Hepatocyte (in vitro differentiated cells): ENCODE measurements at regions not wholly inside any gene's neighbourhood (a gene's known extent, or its start where the extent isn't known, plus 50 kb on each side); places are given as distances from the start of the nearest gene placed in this dataset.

Experiments
- DNase-seq: peaks from one replicate; pipeline ENCODE4 v3.0.0-alpha.2; 2016; ENCODE audit warnings: low spot score
- H2AFZ ChIP-seq: fragments of 200-600 bp; sonication (generic); 2 replicates; pipeline ENCODE4 v1.6.0; 2016; ENCODE audit warnings: antibody characterized with exemption, mild to moderate bottlenecking
- H3K27ac ChIP-seq: fragments of 200-600 bp; sonication (generic); 2 replicates; pipeline ENCODE4 v1.5.1; 2016; ENCODE audit warnings: mild to moderate bottlenecking
- H3K27me3 ChIP-seq: fragments of 200-600 bp; sonication (generic); 2 replicates; pipeline ENCODE4 v1.6.1; 2016
- H3K36me3 ChIP-seq: fragments of 200-600 bp; sonication (generic); replicated peaks from 2 replicates; pipeline ENCODE4 v1.5.1; 2016; ENCODE audit warnings: low read depth; ENCODE audit not compliant: insufficient read depth
- H3K4me1 ChIP-seq: fragments of 200-600 bp; sonication (generic); 2 replicates; pipeline ENCODE4 v1.5.1; 2016; ENCODE audit warnings: mild to moderate bottlenecking, moderate library complexity; ENCODE audit not compliant: insufficient read depth
- H3K4me2 ChIP-seq: fragments of 200-600 bp; sonication (generic); 2 replicates; pipeline ENCODE4 v1.6.0; 2016
- H3K4me3 ChIP-seq: fragments of 200-600 bp; sonication (generic); 2 replicates; pipeline ENCODE4 v1.5.1; 2016; ENCODE audit warnings: mild to moderate bottlenecking
- H3K79me2 ChIP-seq: fragments of 200-600 bp; sonication (generic); 2 replicates; pipeline ENCODE4 v1.6.0; 2017; ENCODE audit warnings: mild to moderate bottlenecking
- H3K9me2 ChIP-seq: fragments of 200-600 bp; sonication (generic); replicated peaks from 2 replicates; pipeline ENCODE4 v1.6.0; 2017; ENCODE audit warnings: mild to moderate bottlenecking; ENCODE audit not compliant: insufficient read depth
- H3K9me3 ChIP-seq: fragments of 200-600 bp; sonication (generic); 2 replicates; pipeline ENCODE4 v1.5.1; 2016; ENCODE audit warnings: low read depth, mild to moderate bottlenecking
- H4K20me1 ChIP-seq: fragments of 200-600 bp; sonication (generic); 2 replicates; pipeline ENCODE4 v1.6.0; 2016; ENCODE audit warnings: mild to moderate bottlenecking; ENCODE audit not compliant: insufficient read depth, poor library complexity, severe bottlenecking
- CTCF ChIP-seq: fragments of 200-600 bp; sonication (generic); IDR thresholded peaks from 2 replicates; pipeline ENCODE4 v1.5.1; 2016; ENCODE audit warnings: antibody characterized with exemption, mild to moderate bottlenecking; ENCODE audit not compliant: poor library complexity
- EZH2 ChIP-seq: fragments of 200-600 bp; sonication (generic); IDR thresholded peaks from 2 replicates; pipeline ENCODE4 v1.6.1; 2016; ENCODE audit warnings: antibody characterized with exemption, mild to moderate bottlenecking, borderline replicate concordance
- EZH2phosphoT487 ChIP-seq: fragments of 200-600 bp; sonication (generic); IDR thresholded peaks from one replicate; pipeline ENCODE4 v1.6.1; 2018; ENCODE audit warnings: antibody characterized with exemption, mild to moderate bottlenecking, low read depth, moderate library complexity; ENCODE audit not compliant: unreplicated experiment, severe bottlenecking
- WGBS: methylation state at CpG from one replicate; pipeline ENCODE4 v1.1.6; 2016; ENCODE audit warnings: low lambda C conversion rate; ENCODE audit errors: missing lambda C conversion rate; 5-methylcytosine and 5-hydroxymethylcytosine counted together

DNA sequence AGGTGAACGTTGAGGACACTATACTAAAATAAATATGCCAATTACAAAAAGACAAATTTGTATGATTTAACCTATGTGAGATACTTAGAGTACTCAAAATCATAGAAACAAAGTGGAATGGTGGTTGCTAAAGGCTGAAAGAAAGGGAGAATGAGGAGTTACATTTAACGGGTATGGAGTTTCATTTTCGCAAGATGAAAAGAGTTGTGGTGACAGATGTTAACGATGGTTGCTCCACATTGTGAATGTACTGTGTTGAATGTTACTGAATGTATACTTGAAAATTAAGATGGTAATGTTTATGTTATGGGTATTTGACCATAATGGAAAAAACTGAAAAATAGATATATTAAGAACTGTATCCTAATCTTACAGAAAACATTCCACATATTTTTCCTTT, 51.3 kb upstream of the MOCS2 start:
- H3K36me3 ChIP-seq = no peaks in the 10 kb centered on the region
- no peaks in the 10 kb centered on the region for H3K27me3 ChIP-seq
- 96% methylated on average over 4 of the region's 4 CpGs for WGBS
- no peak overlapping the region for H3K4me3 ChIP-seq
- no peaks in the 10 kb centered on the region for H4K20me1 ChIP-seq
- no peak overlapping the region for H3K27ac ChIP-seq
- no peak for DNase-seq
- no peaks in the 10 kb centered on the region for H3K9me2 ChIP-seq
- TF ChIP-seq CTCF (no peak), EZH2 (no peak), EZH2phosphoT487 (no peak)
- H3K79me2 ChIP-seq = no peaks in the 10 kb centered on the region
- no peak overlapping the region for H2AFZ ChIP-seq
- no peaks in the 10 kb centered on the region for H3K9me3 ChIP-seq
- no peak overlapping the region for H3K4me2 ChIP-seq
- peaks cover 15% of the 10 kb centered on the region for H3K4me1 ChIP-seq

- no peak overlapping the region for H2AFZ ChIP-seq
- 72% methylated on average over 2 of the region's 2 CpGs for WGBS
These were observed 52.3 kb upstream of the MOCS2 start for GRCh38 chr5:53161876-53162275.

DNA sequence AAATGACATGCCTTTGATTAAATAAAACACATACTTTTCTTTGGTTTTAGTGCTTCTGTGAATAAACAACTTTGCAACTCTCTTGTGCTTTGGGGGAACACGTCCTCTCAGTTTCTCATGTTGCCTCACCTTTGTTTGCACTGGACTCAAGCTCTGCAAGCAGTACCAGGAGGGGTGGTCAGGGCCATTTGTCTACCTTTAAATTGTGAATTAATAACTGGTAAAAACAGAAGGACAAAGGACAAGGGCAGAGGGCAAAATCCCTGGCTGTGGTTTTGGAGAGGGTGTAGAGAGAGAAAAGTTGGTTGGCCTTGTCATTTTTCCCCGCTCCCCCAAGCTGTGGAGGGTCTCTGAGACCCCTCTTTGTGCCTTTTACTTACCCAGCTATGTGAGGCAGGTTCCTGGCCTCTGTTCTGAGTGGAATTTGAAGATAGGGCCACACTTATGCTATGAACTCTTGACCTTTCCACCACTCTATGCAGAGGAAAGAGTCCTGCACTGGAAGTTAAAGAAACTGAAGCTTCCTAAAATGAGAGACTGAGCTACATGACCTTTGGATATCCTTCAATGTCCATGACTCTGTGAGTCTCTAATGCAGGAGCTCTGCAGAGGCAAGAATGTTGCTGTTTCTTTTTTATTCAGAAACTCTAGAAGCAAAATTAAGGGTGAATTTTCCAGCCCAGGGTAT, 55.1 kb upstream of the MOCS2 start:
- Histone ChIP-seq H3K36me3 (no peaks in the 10 kb centered on the region), H3K4me3 (no peak overlapping the region), H4K20me1 (no peaks in the 10 kb centered on the region), H3K27ac (peak overlapping the region; percentile 35), H3K9me2 (no peaks in the 10 kb centered on the region), H3K27me3 (no peaks in the 10 kb centered on the region), H3K79me2 (no peaks in the 10 kb centered on the region), H2AFZ (no peak overlapping the region), H3K4me1 (peaks cover 22% of the 10 kb centered on the region), H3K4me2 (peak overlapping the region; percentile 15), H3K9me3 (no peaks in the 10 kb centered on the region)
- WGBS = 61% methylated on average over 2 of the region's 2 CpGs
- peak; percentile 14 for DNase-seq
- TF ChIP-seq EZH2phosphoT487 (no peak), CTCF (no peak), EZH2 (no peak)

More at GRCh38 chr5:53161876-53162275, 52.3 kb upstream of the MOCS2 start:
- no peaks in the 10 kb centered on the region for H3K9me3 ChIP-seq
- H3K79me2 ChIP-seq = no peaks in the 10 kb centered on the region
- H3K4me1 ChIP-seq = peaks cover 21% of the 10 kb centered on the region
- no peaks in the 10 kb centered on the region for H4K20me1 ChIP-seq
- DNase-seq = no peak
- H3K36me3 ChIP-seq = no peaks in the 10 kb centered on the region
- H3K4me2 ChIP-seq = no peak overlapping the region
- H3K27ac ChIP-seq = no peak overlapping the region
- no peaks in the 10 kb centered on the region for H3K27me3 ChIP-seq
- TF ChIP-seq EZH2phosphoT487 (no peak), EZH2 (no peak), CTCF (no peak)
- H3K4me3 ChIP-seq = no peak overlapping the region
- H3K9me2 ChIP-seq = no peaks in the 10 kb centered on the region
